GM12878 (cell line): ENCODE measurements at regions not wholly inside any gene's neighbourhood (a gene's known extent, or its start where the extent isn't known, plus 50 kb on each side); places are given as distances from the start of the nearest gene placed in this dataset.

ENCODE experiments used
- ATAC-seq: fragments of 200-7000 bp; cut with Tn5 transposase; 3 replicates; pipeline ENCODE4 v1.9.1; 2020; ENCODE audit warnings: mild to moderate bottlenecking, moderate library complexity
- BruUV-seq: library from RNA; stranded (reverse); fragments of 400-500 nt; replicated peaks from 2 replicates; lab custom pipeline; 2021; lab: Mats Ljungman, UMichigan
- CTCF ChIA-PET: fragments of 300-600 bp; sonication (Branson Sonifier 250); formaldehyde crosslinking; extraction: SDS; loops from one replicate; lab custom pipeline; 2021; ENCODE audit warnings: inconsistent platforms; lab: Yijun Ruan, JAX
- POLR2A ChIA-PET: fragments of 350-600 bp; formaldehyde crosslinking; extraction: SDS; loops from one replicate; lab custom pipeline; 2021; ENCODE audit warnings: inconsistent platforms; lab: Charles Lee
- RAD21 ChIA-PET: fragments of 300-600 bp; sonication (Branson Sonifier 250); formaldehyde crosslinking; loops from one replicate; lab custom pipeline; 2023; ENCODE audit warnings: antibody characterized with exemption; ENCODE audit not compliant: unreplicated experiment; lab: Charles Lee
- SMC1A ChIA-PET: fragments of 300-600 bp; sonication (Branson Sonifier 250); formaldehyde crosslinking; loops from one replicate; lab custom pipeline; 2023; ENCODE audit not compliant: unreplicated experiment, uncharacterized antibody; lab: Charles Lee
- DNase-seq: peaks from one replicate; pipeline ENCODE4 v3.0.0-alpha.2; 2011; ENCODE audit warnings: low read depth, low spot score
- FAIRE-seq: peaks from 3 replicates; lab custom pipeline; 2011; peaks lifted over from hg19 to GRCh38; lab: Jason Lieb, UNC
- H2AFZ ChIP-seq: 2 replicates; pipeline ENCODE4 v1.6.0; 2011; ENCODE audit warnings: low read depth, low read length, control low read depth; ENCODE audit not compliant: control insufficient read depth
- H3K27ac ChIP-seq: 2 replicates; pipeline ENCODE4 v1.5.1; 2011; ENCODE audit warnings: control low read depth; ENCODE audit not compliant: control insufficient read depth, insufficient read depth
- H3K27me3 ChIP-seq, 2 experiments: replicated peaks in 1 of 2; 2 replicates each; pipeline versions ENCODE4 v1.6.0 to v1.6.1; 2011; ENCODE audit warnings: low read length in 1 of 2; ENCODE audit not compliant: control insufficient read depth in 2 of 2, insufficient read depth in 2 of 2
- H3K36me3 ChIP-seq, 2 experiments: 2 replicates each; pipeline ENCODE4 v1.5.1; 2011; ENCODE audit warnings: low read length in 1 of 2; ENCODE audit not compliant: control insufficient read depth in 2 of 2, insufficient read depth in 2 of 2
- H3K4me1 ChIP-seq: 2 replicates; pipeline ENCODE4 v1.6.1; 2011; ENCODE audit warnings: mild to moderate bottlenecking, low read length, moderate library complexity, mixed read lengths; ENCODE audit not compliant: control insufficient read depth, insufficient read depth
- H3K4me2 ChIP-seq: 2 replicates; pipeline ENCODE4 v1.6.0; 2011; ENCODE audit warnings: control low read depth; ENCODE audit not compliant: control insufficient read depth, insufficient read depth
- H3K4me3 ChIP-seq: fragments of 200-600 bp; sonication (generic); 2 replicates; pipeline ENCODE4 v1.5.1; 2016
- H3K79me2 ChIP-seq: 2 replicates; pipeline ENCODE4 v1.6.0; 2011; ENCODE audit warnings: low read length; ENCODE audit not compliant: control insufficient read depth, insufficient read depth
- H3K9ac ChIP-seq: 2 replicates; pipeline ENCODE4 v1.8.0; 2011; ENCODE audit warnings: low read length, control low read depth, mixed read lengths; ENCODE audit not compliant: control insufficient read depth, insufficient read depth
- H3K9me3 ChIP-seq: replicated peaks from 3 replicates; pipeline ENCODE4 v1.5.1; 2011; ENCODE audit warnings: mild to moderate bottlenecking, low read length; ENCODE audit not compliant: control insufficient read depth, insufficient read depth
- H4K20me1 ChIP-seq: 2 replicates; pipeline ENCODE4 v1.6.0; 2011; ENCODE audit not compliant: control insufficient read depth, insufficient read depth
- ASH2L ChIP-seq: fragments of 300-600, 200-600 bp; sonication (generic); IDR thresholded peaks from 2 replicates; pipeline ENCODE4 v1.6.1; 2017; ENCODE audit warnings: low read depth, mild to moderate bottlenecking, borderline replicate concordance
- CBX5 ChIP-seq: sonication (generic); IDR thresholded peaks from 2 replicates; pipeline ENCODE4 v1.6.1; 2016; ENCODE audit warnings: low read depth, moderate library complexity, mild to moderate bottlenecking, inconsistent platforms
- EGR1 ChIP-seq, 2 experiments: IDR thresholded peaks; 1 replicate in 1 of 2; 2 replicates in 1 of 2; pipeline ENCODE4 v1.6.1; 2011 to 2012; ENCODE audit warnings: low read depth in 2 of 2, low read length in 2 of 2, borderline replicate concordance in 1 of 2, mild to moderate bottlenecking in 1 of 2, moderate library complexity in 1 of 2
- ETV6 ChIP-seq, 2 experiments: fragments of 450-650 bp in 1 of 2; IDR thresholded peaks in 1 of 2; conservative IDR thresholded peaks in 1 of 2; 2 replicates each; pipeline ENCODE4 v1.6.1; 2014; ENCODE audit warnings: antibody characterized with exemption in 1 of 2, borderline replicate concordance in 1 of 2, low read depth in 1 of 2, mild to moderate bottlenecking in 1 of 2, moderate library complexity in 1 of 2
- FOS ChIP-seq: IDR thresholded peaks from 3 replicates; pipeline ENCODE4 v1.6.1; 2011; ENCODE audit warnings: borderline replicate concordance; ENCODE audit not compliant: insufficient read length; ENCODE audit errors: extremely low read depth
- HDAC6 ChIP-seq: fragments of 200-600 bp; sonication (generic); IDR thresholded peaks from one replicate; pipeline ENCODE4 v1.8.0; 2017; ENCODE audit warnings: antibody characterized with exemption; ENCODE audit not compliant: unreplicated experiment
- HDGF ChIP-seq: fragments of 450-650 bp; IDR thresholded peaks from 2 replicates; pipeline ENCODE4 v1.6.1; 2016; ENCODE audit warnings: antibody characterized with exemption
- MEF2A ChIP-seq: IDR thresholded peaks from 2 replicates; pipeline ENCODE4 v1.6.1; 2011; ENCODE audit warnings: low read depth, mild to moderate bottlenecking, low read length, moderate library complexity; ENCODE audit not compliant: insufficient read depth
- MEF2B ChIP-seq: fragments of 450-650 bp; IDR thresholded peaks from 2 replicates; pipeline ENCODE4 v1.6.1; 2018; ENCODE audit warnings: mild to moderate bottlenecking, moderate library complexity; ENCODE audit not compliant: partially characterized antibody, poor library complexity, severe bottlenecking
- MXI1 ChIP-seq: fragments of 150-350 bp; IDR thresholded peaks from 2 replicates; pipeline ENCODE4 v1.6.1; 2011; ENCODE audit warnings: low read depth, mild to moderate bottlenecking, inconsistent platforms, low read length, improper control_type of control experiment
- RAD51 ChIP-seq: fragments of 450-650 bp; IDR thresholded peaks from 2 replicates; pipeline ENCODE4 v1.6.1; 2016; ENCODE audit warnings: moderate library complexity, mild to moderate bottlenecking, inconsistent platforms
- RBBP5 ChIP-seq: fragments of 200-600 bp; sonication (generic); conservative IDR thresholded peaks from 2 replicates; pipeline ENCODE4 v1.6.1; 2016
- RELA ChIP-seq: fragments of 450-650 bp; IDR thresholded peaks from 2 replicates; pipeline ENCODE4 v1.8.0; 2014; ENCODE audit warnings: borderline replicate concordance; ENCODE audit not compliant: partially characterized antibody
- WGBS: methylation state at CpG from one replicate; pipeline ENCODE4 v1.1.6; 2016; ENCODE audit warnings: low lambda C conversion rate; ENCODE audit not compliant: insufficient replicate concordance, insufficient coverage; ENCODE audit errors: missing lambda C conversion rate; 5-methylcytosine and 5-hydroxymethylcytosine counted together
- in situ Hi-C: fragments of 300-500 bp; cut with MboI; formaldehyde crosslinking; loops from 9 replicates; pipeline ENCODE4 v1.14.3; 2018; ENCODE audit warnings: mixed read lengths
- intact Hi-C: fragments of 100-400 bp; cut with micrococcal nuclease; formaldehyde crosslinking; loops from one replicate; pipeline ENCODE4 v1.14.2; 2022; ENCODE audit not compliant: unreplicated experiment
- TF ChIP-seq, protein P1 (sequence below): fragments of 450-650 bp; IDR thresholded peaks from 2 replicates; pipeline ENCODE4 v1.6.1; 2018; ENCODE audit warnings: mild to moderate bottlenecking, low read depth, moderate library complexity; ENCODE audit not compliant: partially characterized antibody
- TF ChIP-seq, protein P2 (sequence below), 3 experiments: IDR thresholded peaks in 2 of 3; conservative IDR thresholded peaks in 1 of 3; 2 replicates each; pipeline ENCODE4 v1.5.1; 2011; ENCODE audit warnings: low read depth in 3 of 3, low read length in 3 of 3, mild to moderate bottlenecking in 3 of 3, control low read depth in 2 of 3, moderate library complexity in 2 of 3, inconsistent platforms in 1 of 3, mixed read lengths in 1 of 3; ENCODE audit not compliant: control insufficient read depth in 2 of 3, insufficient read depth in 1 of 3; ENCODE audit errors: extremely low read depth in 1 of 3
- TF ChIP-seq, protein P3 (sequence below): fragments of 450-650 bp; IDR thresholded peaks from 2 replicates; pipeline ENCODE4 v1.6.1; 2017; ENCODE audit warnings: borderline replicate concordance

DNA sequence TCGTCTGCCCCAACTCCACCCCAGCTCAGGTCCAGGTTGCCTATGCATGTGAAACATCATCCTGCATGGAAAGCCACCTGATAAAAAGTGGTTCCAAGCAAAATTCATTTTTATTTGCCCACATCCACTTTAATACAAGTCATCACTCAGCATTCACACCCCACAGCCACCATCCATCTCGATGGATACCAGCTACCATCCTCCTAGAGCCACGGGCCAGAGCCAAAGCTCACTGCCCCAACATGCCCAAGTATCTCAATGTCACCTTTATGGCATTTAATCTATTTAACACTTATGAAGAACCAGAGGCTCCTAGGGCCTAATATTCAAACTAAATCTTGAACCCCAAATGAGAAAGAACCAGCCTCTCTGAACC, 70.5 kb downstream of the COPRS start:
- Histone ChIP-seq H3K4me3 (no peak overlapping the region), H3K9me3 (no peaks in the 10 kb centered on the region), H2AFZ (no peak overlapping the region), H3K36me3 (no peaks in the 10 kb centered on the region), H3K79me2 (no peaks in the 10 kb centered on the region), H3K27me3 (no peaks in the 10 kb centered on the region), H3K27ac (no peak overlapping the region), H3K4me2 (no peak overlapping the region), H3K4me1 (peaks cover 6% of the 10 kb centered on the region; the same call in 1 of the 2 replicates), H4K20me1 (no peaks in the 10 kb centered on the region; the same call in 1 of the 2 replicates), H3K9ac (no peak overlapping the region)
- FAIRE-seq (no peak), ATAC-seq (no peak), DNase-seq (no peak)
- SMC1A ChIA-PET: interaction anchor here (0.6 kb wide), 1 partner anchor 438 kb away, joined by 4 read pairs; no protein-coding TSS in a partner anchor
- intact Hi-C loops: no loop called here
- CTCF ChIA-PET: interaction anchor here (0.6 to 2.0 kb wide), 2 partner anchors 104 to 253 kb away, joined by 3 to 5 read pairs; no protein-coding TSS in a partner anchor
- in situ Hi-C loops: no loop called here
- RAD21 ChIA-PET: interaction anchor here (1.1 kb wide), 1 partner anchor 15 kb away, joined by 4 read pairs; no protein-coding TSS in a partner anchor
- BruUV-seq: no TSS peak
- POLR2A ChIA-PET: interaction anchor here (0.7 kb wide), 1 partner anchor 10 kb away, joined by 6 read pairs; no protein-coding TSS in a partner anchor
- 6% methylated on average over 3 of the region's 3 CpGs for WGBS
- no peak for TF ChIP-seq HDAC6
- TF ChIP-seq ETV6 (conservative IDR thresholded peaks at IDR 0.05 in 1 of 2, IDR thresholded peaks at IDR 0.05 in 1 of 2; ENCODE audit: borderline replicate concordance in 1 of 2, low read depth in 1 of 2): no peak
- TF ChIP-seq RAD51: no peak
- TF ChIP-seq HDGF: no peak
- TF ChIP-seq RBBP5: no peak
- TF ChIP-seq MEF2B: no peak
- TF ChIP-seq EGR1 (IDR thresholded peaks at IDR 0.05; ENCODE audit: borderline replicate concordance in 1 of 2, low read depth in 2 of 2, low read length in 2 of 2): no peak
- TF ChIP-seq, protein P1, sequence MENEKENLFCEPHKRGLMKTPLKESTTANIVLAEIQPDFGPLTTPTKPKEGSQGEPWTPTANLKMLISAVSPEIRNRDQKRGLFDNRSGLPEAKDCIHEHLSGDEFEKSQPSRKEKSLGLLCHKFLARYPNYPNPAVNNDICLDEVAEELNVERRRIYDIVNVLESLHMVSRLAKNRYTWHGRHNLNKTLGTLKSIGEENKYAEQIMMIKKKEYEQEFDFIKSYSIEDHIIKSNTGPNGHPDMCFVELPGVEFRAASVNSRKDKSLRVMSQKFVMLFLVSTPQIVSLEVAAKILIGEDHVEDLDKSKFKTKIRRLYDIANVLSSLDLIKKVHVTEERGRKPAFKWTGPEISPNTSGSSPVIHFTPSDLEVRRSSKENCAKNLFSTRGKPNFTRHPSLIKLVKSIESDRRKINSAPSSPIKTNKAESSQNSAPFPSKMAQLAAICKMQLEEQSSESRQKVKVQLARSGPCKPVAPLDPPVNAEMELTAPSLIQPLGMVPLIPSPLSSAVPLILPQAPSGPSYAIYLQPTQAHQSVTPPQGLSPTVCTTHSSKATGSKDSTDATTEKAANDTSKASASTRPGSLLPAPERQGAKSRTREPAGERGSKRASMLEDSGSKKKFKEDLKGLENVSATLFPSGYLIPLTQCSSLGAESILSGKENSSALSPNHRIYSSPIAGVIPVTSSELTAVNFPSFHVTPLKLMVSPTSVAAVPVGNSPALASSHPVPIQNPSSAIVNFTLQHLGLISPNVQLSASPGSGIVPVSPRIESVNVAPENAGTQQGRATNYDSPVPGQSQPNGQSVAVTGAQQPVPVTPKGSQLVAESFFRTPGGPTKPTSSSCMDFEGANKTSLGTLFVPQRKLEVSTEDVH: no peak
- TF ChIP-seq, protein P2, sequence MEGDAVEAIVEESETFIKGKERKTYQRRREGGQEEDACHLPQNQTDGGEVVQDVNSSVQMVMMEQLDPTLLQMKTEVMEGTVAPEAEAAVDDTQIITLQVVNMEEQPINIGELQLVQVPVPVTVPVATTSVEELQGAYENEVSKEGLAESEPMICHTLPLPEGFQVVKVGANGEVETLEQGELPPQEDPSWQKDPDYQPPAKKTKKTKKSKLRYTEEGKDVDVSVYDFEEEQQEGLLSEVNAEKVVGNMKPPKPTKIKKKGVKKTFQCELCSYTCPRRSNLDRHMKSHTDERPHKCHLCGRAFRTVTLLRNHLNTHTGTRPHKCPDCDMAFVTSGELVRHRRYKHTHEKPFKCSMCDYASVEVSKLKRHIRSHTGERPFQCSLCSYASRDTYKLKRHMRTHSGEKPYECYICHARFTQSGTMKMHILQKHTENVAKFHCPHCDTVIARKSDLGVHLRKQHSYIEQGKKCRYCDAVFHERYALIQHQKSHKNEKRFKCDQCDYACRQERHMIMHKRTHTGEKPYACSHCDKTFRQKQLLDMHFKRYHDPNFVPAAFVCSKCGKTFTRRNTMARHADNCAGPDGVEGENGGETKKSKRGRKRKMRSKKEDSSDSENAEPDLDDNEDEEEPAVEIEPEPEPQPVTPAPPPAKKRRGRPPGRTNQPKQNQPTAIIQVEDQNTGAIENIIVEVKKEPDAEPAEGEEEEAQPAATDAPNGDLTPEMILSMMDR (IDR thresholded peaks at IDR 0.05 in 2 of 3, conservative IDR thresholded peaks at IDR 0.05 in 1 of 3; ENCODE audit: control insufficient read depth in 2 of 3, extremely low read depth in 1 of 3, insufficient read depth in 1 of 3, low read depth in 3 of 3, low read length in 3 of 3): no peak
- TF ChIP-seq, protein P3, sequence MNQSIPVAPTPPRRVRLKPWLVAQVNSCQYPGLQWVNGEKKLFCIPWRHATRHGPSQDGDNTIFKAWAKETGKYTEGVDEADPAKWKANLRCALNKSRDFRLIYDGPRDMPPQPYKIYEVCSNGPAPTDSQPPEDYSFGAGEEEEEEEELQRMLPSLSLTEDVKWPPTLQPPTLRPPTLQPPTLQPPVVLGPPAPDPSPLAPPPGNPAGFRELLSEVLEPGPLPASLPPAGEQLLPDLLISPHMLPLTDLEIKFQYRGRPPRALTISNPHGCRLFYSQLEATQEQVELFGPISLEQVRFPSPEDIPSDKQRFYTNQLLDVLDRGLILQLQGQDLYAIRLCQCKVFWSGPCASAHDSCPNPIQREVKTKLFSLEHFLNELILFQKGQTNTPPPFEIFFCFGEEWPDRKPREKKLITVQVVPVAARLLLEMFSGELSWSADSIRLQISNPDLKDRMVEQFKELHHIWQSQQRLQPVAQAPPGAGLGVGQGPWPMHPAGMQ: no peak
- no peak for TF ChIP-seq MXI1
- no peak for TF ChIP-seq CBX5
- TF ChIP-seq ASH2L: no peak
- TF ChIP-seq RELA: no peak
- no peak for TF ChIP-seq MEF2A
- TF ChIP-seq FOS: no peak
